OCI-LY1 (cell line): ENCODE measurements at regions not wholly inside any gene's neighbourhood (a gene's known extent, or its start where the extent isn't known, plus 50 kb on each side); places are given as distances from the start of the nearest gene placed in this dataset.

Experiments
- CTCF ChIP-seq: fragments of 200-600 bp; sonication (generic), shearing (Covaris generic); IDR thresholded peaks from 2 replicates; pipeline ENCODE4 v1.5.1; 2017; ENCODE audit warnings: mild to moderate bottlenecking, antibody characterized with exemption, low read length, moderate library complexity, mixed read lengths
- EZH2 ChIP-seq: fragments of 200-600 bp; sonication (generic), shearing (Covaris generic); IDR thresholded peaks from 2 replicates; pipeline ENCODE4 v1.8.0; 2017; ENCODE audit warnings: borderline replicate concordance, mixed run types, mild to moderate bottlenecking, antibody characterized with exemption, low read length, moderate library complexity, mixed read lengths

DNA sequence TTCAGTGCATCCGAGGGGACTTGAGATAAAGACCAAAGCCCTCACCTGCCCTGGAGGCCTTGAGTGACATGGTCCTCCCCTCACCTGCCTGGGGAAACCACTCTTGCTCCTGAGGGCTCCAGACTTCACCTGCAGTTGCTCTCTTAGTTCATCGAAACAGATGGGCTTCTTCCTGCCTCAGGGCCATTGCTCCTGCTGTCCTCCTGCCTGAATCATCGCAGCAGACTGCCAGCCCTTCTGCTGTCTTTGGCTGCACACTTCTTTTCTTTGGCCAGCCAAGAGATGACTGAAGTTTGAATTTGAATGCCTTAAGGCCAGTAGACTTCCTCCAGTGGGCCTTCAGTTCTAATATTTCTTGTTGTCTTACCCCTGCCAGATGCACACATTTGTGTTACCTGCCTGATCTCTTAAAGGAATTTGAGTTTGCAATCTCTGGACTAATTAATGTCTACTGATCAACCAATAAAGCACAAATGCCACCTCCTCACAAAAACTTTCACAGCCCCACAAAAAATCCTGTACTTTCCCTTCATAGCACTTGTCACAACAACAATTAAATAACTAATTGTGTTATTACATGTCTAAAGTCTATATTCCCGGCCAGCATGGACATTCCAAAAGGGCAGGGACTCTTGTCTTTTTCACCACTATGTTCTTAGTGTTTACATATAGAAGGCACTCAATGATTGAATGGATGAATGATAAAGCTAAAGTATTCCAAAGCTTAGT, 56.7 kb upstream of the SGK1 start:
- TF ChIP-seq CTCF = no peak
- no peak for TF ChIP-seq EZH2
